Stimulated activated memory B cell treated with anti-CD40 and anti-IgM and Interleukin-4, amounts not matched to agents 10 μg/mL and 1 μg/mL and 100 μg/mL, for 72 hours (primary cell): ENCODE measurements at regions not wholly inside any gene's neighbourhood (a gene's known extent, or its start where the extent isn't known, plus 50 kb on each side); places are given as distances from the start of the nearest gene placed in this dataset.

Experiments used
- ATAC-seq: fragments of 150-1000 bp; cut with Tn5 transposase; 2 replicates; pipeline ENCODE4 v1.10.0; 2021
- H3K27ac Mint-ChIP-seq: one replicate; pipeline ENCODE4 v1.8.0; 2022; ENCODE audit warnings: mild to moderate bottlenecking, mixed read lengths
- H3K27me3 Mint-ChIP-seq: one replicate; pipeline ENCODE4 v1.8.0; 2022; ENCODE audit warnings: mixed read lengths
- H3K36me3 Mint-ChIP-seq: one replicate; pipeline ENCODE4 v1.8.0; 2022; ENCODE audit warnings: mixed read lengths
- H3K4me1 Mint-ChIP-seq: one replicate; pipeline ENCODE4 v1.8.0; 2022; ENCODE audit warnings: mixed read lengths
- H3K4me3 Mint-ChIP-seq: one replicate; pipeline ENCODE4 v1.8.0; 2022; ENCODE audit warnings: mild to moderate bottlenecking, moderate library complexity, mixed read lengths
- H3K9me3 Mint-ChIP-seq: one replicate; pipeline ENCODE4 v1.8.0; 2022; ENCODE audit warnings: mixed read lengths

GRCh38 chr3:73280746-73281145, 219.3 kb downstream of the EBLN2 start:
- Mint-ChIP-seq H3K4me1 (no peaks in the 10 kb centered on the region), H3K9me3 (no peaks in the 10 kb centered on the region), H3K36me3 (no peaks in the 10 kb centered on the region), H3K27me3 (no peaks in the 10 kb centered on the region), H3K4me3 (no peak overlapping the region), H3K27ac (no peak overlapping the region)
- ATAC-seq = no peak

GRCh38 chr3:73284472-73284871, 223.0 kb downstream of the EBLN2 start:
- Mint-ChIP-seq H3K9me3 (no peaks in the 10 kb centered on the region), H3K4me1 (no peaks in the 10 kb centered on the region), H3K36me3 (no peaks in the 10 kb centered on the region), H3K4me3 (no peak overlapping the region), H3K27ac (no peak overlapping the region), H3K27me3 (no peaks in the 10 kb centered on the region)
- no peak for ATAC-seq

GRCh38 chr3:73291541-73291940, 230.1 kb downstream of the EBLN2 start:
- Mint-ChIP-seq H3K27me3 (no peaks in the 10 kb centered on the region), H3K27ac (no peak overlapping the region), H3K4me1 (no peaks in the 10 kb centered on the region), H3K36me3 (no peaks in the 10 kb centered on the region), H3K4me3 (no peak overlapping the region), H3K9me3 (peaks cover 3% of the 10 kb centered on the region)
- ATAC-seq = no peak

- no peak for ATAC-seq
These were observed 230.8 kb downstream of the EBLN2 start for GRCh38 chr3:73292220-73292619.

GRCh38 chr3:73294537-73294936, 233.1 kb downstream of the EBLN2 start:
- Mint-ChIP-seq H3K36me3 (no peaks in the 10 kb centered on the region), H3K4me1 (no peaks in the 10 kb centered on the region), H3K4me3 (no peak overlapping the region), H3K27me3 (no peaks in the 10 kb centered on the region), H3K27ac (no peak overlapping the region), H3K9me3 (peaks cover 3% of the 10 kb centered on the region)
- no peak for ATAC-seq

More at GRCh38 chr3:73292220-73292619, 230.8 kb downstream of the EBLN2 start:
- H3K9me3 Mint-ChIP-seq = peaks cover 3% of the 10 kb centered on the region
- H3K4me3 Mint-ChIP-seq = no peak overlapping the region
- H3K4me1 Mint-ChIP-seq = no peaks in the 10 kb centered on the region
- H3K36me3 Mint-ChIP-seq = no peaks in the 10 kb centered on the region
- H3K27ac Mint-ChIP-seq = no peak overlapping the region
- no peaks in the 10 kb centered on the region for H3K27me3 Mint-ChIP-seq

GRCh38 chr3:73295876-73296635, 234.6 kb downstream of the EBLN2 start:
- H3K36me3 Mint-ChIP-seq = no peaks in the 10 kb centered on the region
- no peak overlapping the region for H3K4me3 Mint-ChIP-seq
- no peaks in the 10 kb centered on the region for H3K27me3 Mint-ChIP-seq
- ATAC-seq = no peak
- peaks cover 3% of the 10 kb centered on the region for H3K9me3 Mint-ChIP-seq
- H3K4me1 Mint-ChIP-seq = no peaks in the 10 kb centered on the region
- H3K27ac Mint-ChIP-seq = no peak overlapping the region

GRCh38 chr3:73296859-73297258, 235.4 kb downstream of the EBLN2 start:
- Mint-ChIP-seq H3K36me3 (no peaks in the 10 kb centered on the region), H3K27me3 (no peaks in the 10 kb centered on the region), H3K4me1 (no peaks in the 10 kb centered on the region), H3K9me3 (peaks cover 3% of the 10 kb centered on the region), H3K4me3 (no peak overlapping the region), H3K27ac (no peak overlapping the region)
- no peak for ATAC-seq

GRCh38 chr3:73298243-73299183, 237.1 kb downstream of the EBLN2 start:
- H3K9me3 Mint-ChIP-seq = peaks cover 3% of the 10 kb centered on the region
- no peak overlapping the region for H3K4me3 Mint-ChIP-seq
- no peak overlapping the region for H3K27ac Mint-ChIP-seq
- no peaks in the 10 kb centered on the region for H3K4me1 Mint-ChIP-seq
- no peaks in the 10 kb centered on the region for H3K27me3 Mint-ChIP-seq
- no peaks in the 10 kb centered on the region for H3K36me3 Mint-ChIP-seq
- ATAC-seq = no peak

- no peak for ATAC-seq
- Mint-ChIP-seq H3K4me3 (no peak overlapping the region), H3K9me3 (peaks cover 3% of the 10 kb centered on the region), H3K4me1 (no peaks in the 10 kb centered on the region), H3K27me3 (no peaks in the 10 kb centered on the region), H3K36me3 (no peaks in the 10 kb centered on the region), H3K27ac (no peak overlapping the region)
These were observed 237.8 kb downstream of the EBLN2 start for GRCh38 chr3:73299184-73299691.

GRCh38 chr3:73314151-73314951, 252.9 kb downstream of the EBLN2 start:
- H3K27ac Mint-ChIP-seq = no peak overlapping the region
- H3K4me3 Mint-ChIP-seq = no peak overlapping the region
- no peaks in the 10 kb centered on the region for H3K4me1 Mint-ChIP-seq
- H3K9me3 Mint-ChIP-seq = no peaks in the 10 kb centered on the region
- no peaks in the 10 kb centered on the region for H3K36me3 Mint-ChIP-seq
- no peaks in the 10 kb centered on the region for H3K27me3 Mint-ChIP-seq
- no peak for ATAC-seq

GRCh38 chr3:73315706-73316105, 254.2 kb downstream of the EBLN2 start:
- Mint-ChIP-seq H3K27me3 (no peaks in the 10 kb centered on the region), H3K4me3 (no peak overlapping the region), H3K4me1 (no peaks in the 10 kb centered on the region), H3K36me3 (no peaks in the 10 kb centered on the region), H3K9me3 (no peaks in the 10 kb centered on the region), H3K27ac (no peak overlapping the region)
- no peak for ATAC-seq

- Mint-ChIP-seq H3K27me3 (no peaks in the 10 kb centered on the region), H3K9me3 (no peaks in the 10 kb centered on the region), H3K36me3 (no peaks in the 10 kb centered on the region), H3K4me3 (no peak overlapping the region), H3K4me1 (no peaks in the 10 kb centered on the region), H3K27ac (no peak overlapping the region)
- ATAC-seq = no peak
These were observed 257.8 kb downstream of the EBLN2 start for GRCh38 chr3:73319179-73319769.

GRCh38 chr3:73321286-73321999, 260.0 kb downstream of the EBLN2 start:
- Mint-ChIP-seq H3K27ac (no peak overlapping the region), H3K27me3 (no peaks in the 10 kb centered on the region), H3K4me1 (no peaks in the 10 kb centered on the region), H3K36me3 (no peaks in the 10 kb centered on the region), H3K4me3 (no peak overlapping the region), H3K9me3 (no peaks in the 10 kb centered on the region)
- ATAC-seq = no peak
